Urothelium cell line (cell line): ENCODE measurements at regions not wholly inside any gene's neighbourhood (a gene's known extent, or its start where the extent isn't known, plus 50 kb on each side); places are given as distances from the start of the nearest gene placed in this dataset.
"Not testable (repeated sequence)": the region's sequence is repeated elsewhere in the genome, so short reads cannot be mapped to it uniquely, and the experiment has no call there.

Experiments
- DNase-seq: peaks from one replicate; pipeline ENCODE4 v3.0.0; 2011; ENCODE audit warnings: low spot score, mixed read lengths
- FAIRE-seq: peaks from 2 replicates; lab custom pipeline; 2011; peaks lifted over from hg19 to GRCh38; lab: Jason Lieb, UNC

- FAIRE-seq (no peak), DNase-seq (no peak)
Observed at GRCh38 chr16:64380751-64381150, 741.1 kb downstream of the CDH11 start.

DNA sequence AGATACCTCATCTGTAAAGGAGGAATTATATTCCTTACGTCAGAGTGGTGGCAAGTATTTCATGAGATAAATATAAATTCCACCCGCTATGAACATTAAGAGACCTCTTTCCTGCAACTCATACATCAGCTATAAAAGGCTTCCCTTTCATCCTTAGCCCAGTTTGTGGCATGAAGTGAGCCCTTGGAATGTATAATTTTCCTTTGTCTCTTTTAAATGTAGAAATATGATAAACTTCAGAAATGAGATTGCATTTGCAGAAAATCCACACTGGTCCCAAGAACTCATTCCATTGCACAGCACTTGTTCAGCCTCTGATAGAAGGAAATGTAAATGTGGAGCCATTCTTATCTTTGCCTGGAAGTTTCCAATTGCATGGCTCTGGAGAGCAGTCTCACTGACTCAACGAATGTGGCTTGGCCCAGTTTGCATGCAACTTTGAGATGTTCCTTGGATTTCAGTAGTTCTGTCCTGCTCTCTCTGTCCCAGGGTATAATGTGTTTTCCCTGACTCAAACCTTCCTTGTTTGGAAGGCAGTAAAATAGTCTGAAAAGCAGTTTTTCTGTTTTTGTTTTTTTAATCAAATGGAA is 746.4 kb downstream of the CDH11 start:
- FAIRE-seq (no peak), DNase-seq (no peak)

DNA sequence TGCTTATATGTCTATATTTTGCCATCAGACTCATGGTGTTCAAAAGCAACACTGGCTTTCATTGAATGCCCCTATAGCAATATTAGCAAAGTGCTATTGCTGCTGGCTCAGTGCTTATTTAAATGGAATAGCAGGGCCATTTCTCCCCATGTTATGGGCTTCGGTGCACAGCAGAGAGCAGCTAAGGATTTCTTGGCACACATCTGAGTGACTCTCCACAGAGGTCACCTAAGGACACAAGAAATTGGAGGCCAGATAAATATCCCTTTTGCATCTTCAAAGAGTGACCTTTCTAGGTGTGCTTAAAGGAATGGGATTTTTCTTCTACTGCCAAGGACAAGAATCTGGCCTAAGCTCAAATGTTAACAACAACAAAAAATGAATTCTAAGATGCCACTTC is 751.8 kb downstream of the CDH11 start:
- FAIRE-seq: no peak

DNA sequence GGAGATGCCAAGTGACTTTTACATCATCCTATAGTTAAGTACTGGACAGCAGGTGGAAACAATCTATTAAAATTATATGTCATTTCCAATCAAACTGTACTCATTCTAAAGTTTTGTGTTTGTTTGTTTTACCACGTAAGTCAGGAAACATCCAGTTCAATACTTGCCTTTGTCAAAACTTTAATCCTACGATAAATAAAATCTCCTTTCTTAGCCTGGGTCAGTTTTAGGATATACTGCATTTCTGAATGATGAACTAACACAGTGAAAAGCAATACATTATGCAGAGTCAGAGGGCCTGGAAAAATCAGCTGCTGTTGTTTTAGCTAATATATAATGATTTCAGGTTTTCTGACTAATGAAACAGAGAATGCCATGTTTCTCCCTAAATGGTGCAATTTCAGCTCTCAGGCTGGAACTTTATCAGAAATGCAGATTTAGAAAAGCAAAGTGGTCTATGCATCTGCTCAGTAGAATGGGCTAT is 756.4 kb downstream of the CDH11 start:
- FAIRE-seq (no peak), DNase-seq (no peak)

More for the DNA sequence above, 751.8 kb downstream of the CDH11 start:
- DNase-seq: no peak

DNA sequence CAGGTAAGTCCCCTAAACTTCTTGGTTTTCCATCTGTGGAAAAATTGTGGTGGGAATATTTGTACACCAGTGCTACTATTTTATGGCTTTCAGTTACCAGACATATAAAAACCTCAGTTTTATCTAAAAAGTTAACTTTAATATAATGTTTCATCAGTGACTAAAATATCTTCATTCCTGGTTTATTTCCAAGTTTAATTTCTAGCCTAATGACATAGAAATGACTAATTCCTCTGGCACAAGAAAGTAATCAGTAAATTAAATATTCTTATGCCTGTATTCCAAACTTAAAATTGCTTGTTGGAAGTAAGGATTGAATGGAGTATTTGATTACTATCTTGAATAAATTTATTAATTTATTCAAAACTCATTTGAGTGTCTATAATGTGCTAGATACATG is 757.0 kb downstream of the CDH11 start:
- no peak for DNase-seq
- no peak for FAIRE-seq

DNA sequence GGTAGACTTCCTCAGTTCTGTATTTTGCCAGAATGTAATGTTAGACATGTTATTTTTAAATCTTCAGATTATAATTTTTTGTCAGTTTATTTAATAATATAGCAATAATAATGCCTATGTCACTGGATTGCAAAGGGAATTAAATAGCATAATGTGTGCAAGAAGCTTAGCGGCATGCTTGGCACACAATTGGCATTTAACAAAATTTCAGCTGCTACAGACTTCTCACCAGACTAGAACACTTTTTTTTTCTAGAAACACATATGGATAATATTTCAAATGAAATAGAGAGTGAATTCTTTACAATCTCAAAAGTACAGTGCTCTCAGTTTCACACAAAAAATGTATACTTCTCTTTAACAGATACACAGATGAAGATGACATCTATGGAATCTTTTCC is 757.4 kb downstream of the CDH11 start:
- no peak for DNase-seq
- no peak for FAIRE-seq

DNA sequence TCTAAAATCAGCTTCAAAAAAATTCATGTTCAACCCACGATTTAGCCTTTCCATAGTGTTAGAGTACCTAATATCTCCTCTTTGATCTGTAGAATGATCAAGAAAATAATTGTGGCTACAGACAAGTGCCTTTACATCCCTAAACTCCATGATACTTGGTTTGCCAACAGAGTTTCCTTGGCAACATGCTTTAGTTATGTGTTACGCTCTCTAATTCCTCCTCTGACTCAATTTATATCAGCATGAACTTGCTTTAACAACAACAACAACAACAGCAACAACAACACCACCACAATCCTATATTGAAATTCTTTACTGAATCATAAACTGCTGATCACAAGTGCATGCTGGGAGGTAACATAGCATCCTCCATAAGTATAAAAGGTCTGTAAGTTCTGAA is 757.8 kb downstream of the CDH11 start:
- DNase-seq: no peak
- no peak for FAIRE-seq

- FAIRE-seq (no peak), DNase-seq (no peak)
Observed at GRCh38 chr16:64363039-64363438, 758.8 kb downstream of the CDH11 start.

- no peak for FAIRE-seq
- DNase-seq: no peak
Observed at GRCh38 chr16:64362193-64362592, 759.7 kb downstream of the CDH11 start.

DNA sequence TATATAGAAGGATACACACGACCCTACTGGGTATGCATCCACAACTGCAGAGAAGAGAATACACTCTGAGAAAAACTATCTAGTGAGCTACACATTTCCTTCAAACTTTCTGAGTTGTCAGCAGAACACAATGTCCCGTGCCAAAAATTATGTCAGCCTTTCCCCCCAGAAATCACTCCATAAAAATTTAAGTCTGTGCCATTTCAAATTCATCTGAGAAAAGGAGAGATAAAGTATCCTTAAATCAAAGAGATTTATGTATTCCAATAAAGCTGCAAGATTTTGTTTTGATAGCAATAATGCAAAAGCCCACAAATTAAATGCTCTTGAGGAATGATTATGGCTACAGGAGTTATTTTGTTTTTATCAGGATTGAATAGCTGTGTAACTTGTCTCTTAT is 760.1 kb downstream of the CDH11 start:
- DNase-seq (no peak), FAIRE-seq (no peak)

GRCh38 chr16:64358291-64358690 is 763.6 kb downstream of the CDH11 start:
- no peak for FAIRE-seq

GRCh38 chr16:64356267-64356666 is 765.6 kb downstream of the CDH11 start:
- FAIRE-seq (no peak), DNase-seq (peak; percentile 8)

More at GRCh38 chr16:64358291-64358690, 763.6 kb downstream of the CDH11 start:
- DNase-seq: no peak

DNA sequence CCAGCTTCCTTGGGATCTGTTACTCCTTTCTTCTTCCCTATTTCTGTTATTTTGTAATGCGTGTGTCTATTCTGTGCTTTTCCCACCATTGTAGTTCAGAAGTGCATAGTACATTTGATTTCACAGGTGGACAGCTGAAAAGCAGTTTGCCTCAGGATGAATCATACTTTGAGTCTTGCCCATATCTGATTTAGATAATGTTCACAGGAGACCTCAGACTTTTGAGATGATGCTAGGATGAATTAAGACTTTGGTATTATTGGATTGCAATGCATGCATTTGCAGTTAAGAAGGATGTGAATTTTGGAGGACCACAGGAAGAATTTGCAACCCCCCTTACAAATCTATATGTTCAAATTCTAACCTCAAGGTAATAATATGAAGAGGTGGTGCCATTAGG is 769.6 kb downstream of the CDH11 start:
- DNase-seq: no peak
- no peak for FAIRE-seq

DNA sequence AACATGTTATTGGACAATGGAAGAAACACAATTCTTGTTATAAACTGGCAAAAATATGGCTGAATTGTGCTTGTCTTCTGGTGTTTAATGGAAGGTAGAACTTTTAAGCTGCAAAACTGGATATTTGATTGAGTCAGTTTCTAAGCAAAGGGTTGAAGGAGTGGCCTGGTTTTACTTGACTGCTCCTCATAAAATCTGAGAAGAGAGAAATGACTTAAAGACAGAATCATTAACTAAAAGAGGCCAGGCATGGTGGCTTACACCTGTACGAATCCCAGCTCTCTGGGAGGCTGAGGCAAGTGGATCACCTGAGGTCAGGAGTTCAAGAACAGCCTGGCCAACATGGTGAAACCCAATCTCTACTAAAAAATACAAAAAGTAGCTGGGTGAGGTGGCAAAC is 770.7 kb downstream of the CDH11 start:
- DNase-seq (no peak), FAIRE-seq (no peak)

GRCh38 chr16:64346080-64346479 is 775.8 kb downstream of the CDH11 start:
- FAIRE-seq (no peak), DNase-seq (no peak)

- FAIRE-seq (no peak), DNase-seq (no peak)
Observed at GRCh38 chr16:64345142-64345541, 776.7 kb downstream of the CDH11 start.

DNA sequence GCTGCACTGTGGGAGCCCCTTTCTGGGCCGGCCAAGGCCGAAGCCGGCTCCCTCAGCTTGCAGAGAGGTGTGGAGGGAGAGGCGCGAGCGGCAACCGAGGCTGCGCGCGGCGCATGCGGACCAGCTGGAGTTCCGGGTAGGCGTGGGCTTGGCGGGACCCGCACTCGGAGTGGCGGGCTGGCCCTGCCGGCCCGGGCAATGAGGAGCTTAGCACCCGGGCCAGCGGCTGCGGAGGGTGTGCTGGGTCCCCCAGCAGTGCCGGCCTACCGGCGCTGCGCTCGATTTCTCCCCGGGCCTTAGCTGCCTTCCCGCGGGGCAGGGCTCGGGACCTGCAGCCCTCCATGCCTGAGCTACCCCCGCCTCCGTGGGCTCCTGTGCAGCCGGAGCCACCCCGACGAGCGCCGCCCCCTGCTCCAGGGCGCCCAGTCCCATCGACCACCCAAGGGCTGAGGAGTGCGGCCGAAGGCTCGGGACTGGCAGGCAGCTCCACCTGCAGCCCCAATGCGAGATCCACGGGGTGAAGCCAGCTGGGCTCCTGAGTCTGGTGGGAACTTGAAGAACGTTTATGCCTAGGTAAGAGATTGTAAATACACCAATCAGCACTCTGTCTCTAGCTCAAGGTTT is 777.9 kb downstream of the CDH11 start:
- FAIRE-seq, DNase-seq: not testable (repeated sequence)

DNA sequence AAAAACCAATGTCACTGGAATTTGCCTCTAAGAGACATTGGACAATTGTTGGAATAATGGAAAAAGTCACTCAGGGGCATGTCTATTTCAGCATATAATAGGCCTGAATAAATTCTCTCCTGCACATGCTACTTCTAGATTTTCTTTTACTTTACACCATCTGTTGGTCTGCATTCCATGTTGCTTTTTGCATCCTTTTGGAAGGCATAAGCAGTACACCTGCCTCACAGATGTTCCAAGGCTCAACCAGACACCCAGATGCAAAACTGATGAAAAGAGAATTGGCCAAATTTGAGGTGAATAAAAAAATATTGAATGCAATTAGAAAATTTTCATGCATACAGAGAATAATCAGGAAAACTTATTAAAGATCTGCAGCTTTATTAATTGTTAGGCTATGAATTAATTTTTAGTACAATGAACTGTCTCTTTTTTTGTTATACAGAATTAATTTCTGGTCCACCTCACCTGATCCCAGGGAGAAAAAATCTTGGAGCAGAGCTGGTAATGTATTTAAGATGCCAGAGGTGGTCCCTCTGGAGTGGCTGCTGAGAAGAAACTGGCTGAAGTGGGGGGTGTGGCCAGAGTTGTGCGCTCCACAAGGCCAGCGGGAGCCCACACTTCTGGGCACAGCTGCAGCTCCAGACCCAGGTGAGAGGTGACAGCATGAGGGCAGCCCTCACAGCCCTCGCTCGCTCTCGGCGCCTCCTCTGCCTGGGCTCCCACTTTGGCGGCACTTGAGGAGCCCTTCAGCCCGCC is 778.6 kb downstream of the CDH11 start:
- no peak for DNase-seq
- no peak for FAIRE-seq

GRCh38 chr16:64341336-64341735 is 780.5 kb downstream of the CDH11 start:
- FAIRE-seq: peak; percentile 13
- DNase-seq: not testable (repeated sequence)

DNA sequence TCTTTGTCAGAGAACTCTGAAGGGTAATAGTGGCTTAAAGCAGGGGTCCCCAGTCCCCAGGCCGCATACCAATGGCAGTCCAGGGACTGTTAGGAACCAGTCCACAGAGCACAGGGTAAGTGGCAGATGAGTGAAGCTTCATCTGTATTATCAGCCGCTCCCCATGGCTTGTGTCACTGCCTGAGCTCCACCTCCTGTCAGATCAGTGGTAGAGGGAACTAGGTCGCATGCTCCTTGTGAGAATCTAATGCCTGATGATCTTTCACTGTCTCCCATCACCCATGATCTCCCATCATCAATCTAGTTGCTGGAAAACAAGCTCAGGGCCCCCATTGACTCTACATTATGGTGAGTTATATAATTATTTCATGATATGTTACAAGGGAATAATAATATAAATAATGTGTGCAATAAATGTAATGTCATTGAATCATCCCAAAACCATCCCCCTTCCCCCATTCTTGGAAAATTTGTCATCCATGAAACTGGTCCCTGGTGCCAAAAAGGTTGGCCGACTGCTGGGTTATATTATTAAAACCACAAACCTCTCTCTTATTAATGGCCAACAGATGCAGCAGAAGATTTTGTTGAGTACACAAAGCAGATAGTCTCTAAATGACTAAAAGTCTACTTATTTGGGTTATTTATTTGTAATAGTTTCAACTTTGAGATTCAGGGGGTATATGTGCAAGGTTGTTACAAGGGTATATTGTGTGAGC is 782.7 kb downstream of the CDH11 start:
- FAIRE-seq: no peak
- peak; percentile 10 for DNase-seq

- FAIRE-seq (no peak), DNase-seq (no peak)
Observed at GRCh38 chr16:64321881-64322280, 800.0 kb downstream of the CDH11 start.
